NCI-H2196 treated with DMSO at 0.1 percent for 48 hours (cell line): ENCODE measurements at regions not wholly inside any gene's neighbourhood (a gene's known extent, or its start where the extent isn't known, plus 50 kb on each side); places are given as distances from the start of the nearest gene placed in this dataset.
"Not testable (repeated sequence)": the region's sequence is repeated elsewhere in the genome, so short reads cannot be mapped to it uniquely, and the experiment has no call there.

Source experiments
- DNase-seq: peaks from one replicate; lab custom pipeline; 2025; ENCODE audit not compliant: unreplicated experiment; lab: John Stamatoyannopoulos, UW

GRCh38 chr5:116746668-116747067 is 172.0 kb upstream of the SEMA6A start:
- DNase-seq = no peak

GRCh38 chr5:116740771-116741170 is 166.1 kb upstream of the SEMA6A start:
- DNase-seq = no peak

- DNase-seq = no peak
Observed at GRCh38 chr5:116739571-116739970, 164.9 kb upstream of the SEMA6A start.

- no peak for DNase-seq
Observed at GRCh38 chr5:116738615-116739261, 164.1 kb upstream of the SEMA6A start.

- no peak for DNase-seq
Observed at GRCh38 chr5:116738239-116738614, 163.6 kb upstream of the SEMA6A start.

- DNase-seq = no peak
Observed at GRCh38 chr5:116736671-116737070, 162.0 kb upstream of the SEMA6A start.

GRCh38 chr5:116733991-116734975 is 159.7 kb upstream of the SEMA6A start:
- no peak for DNase-seq

GRCh38 chr5:116732591-116732990 is 158.0 kb upstream of the SEMA6A start:
- no peak for DNase-seq

GRCh38 chr5:116731432-116731831 is 156.8 kb upstream of the SEMA6A start:
- no peak for DNase-seq

GRCh38 chr5:116730706-116731105 is 156.1 kb upstream of the SEMA6A start:
- DNase-seq = no peak

GRCh38 chr5:116730185-116730584 is 155.6 kb upstream of the SEMA6A start:
- DNase-seq = no peak

- DNase-seq = no peak
Observed at GRCh38 chr5:116727248-116727647, 152.6 kb upstream of the SEMA6A start.

- DNase-seq = not testable (repeated sequence)
Observed at GRCh38 chr5:116726180-116726579, 151.6 kb upstream of the SEMA6A start.

- no peak for DNase-seq
Observed at GRCh38 chr5:116724971-116725370, 150.3 kb upstream of the SEMA6A start.

GRCh38 chr5:116722651-116723050 is 148.0 kb upstream of the SEMA6A start:
- no peak for DNase-seq

- DNase-seq = no peak
Observed at GRCh38 chr5:116719106-116719505, 144.5 kb upstream of the SEMA6A start.

- DNase-seq = no peak
Observed at GRCh38 chr5:116718317-116718716, 143.7 kb upstream of the SEMA6A start.

GRCh38 chr5:116709082-116709481 is 134.5 kb upstream of the SEMA6A start:
- DNase-seq = no peak

- DNase-seq = not testable (repeated sequence)
Observed at GRCh38 chr5:116705121-116705519, 130.5 kb upstream of the SEMA6A start.

- no peak for DNase-seq
Observed at GRCh38 chr5:116703941-116704340, 129.3 kb upstream of the SEMA6A start.

- no peak for DNase-seq
Observed at GRCh38 chr5:116703328-116703727, 128.7 kb upstream of the SEMA6A start.

- DNase-seq = no peak
Observed at GRCh38 chr5:116702776-116703175, 128.2 kb upstream of the SEMA6A start.
